GM12875 (cell line): ENCODE measurements at regions not wholly inside any gene's neighbourhood (a gene's known extent, or its start where the extent isn't known, plus 50 kb on each side); places are given as distances from the start of the nearest gene placed in this dataset.
"Not testable (repeated sequence)": the region's sequence is repeated elsewhere in the genome, so short reads cannot be mapped to it uniquely, and the experiment has no call there.

Experiments used
- H3K4me3 ChIP-seq: one replicate; pipeline ENCODE4 v1.5.1; 2011; ENCODE audit warnings: low read depth, low read length, control low read depth
- CTCF ChIP-seq: IDR thresholded peaks from 2 replicates; pipeline ENCODE4 v1.5.1; 2011; ENCODE audit warnings: low read depth, mild to moderate bottlenecking, control low read depth, inconsistent platforms, low read length, moderate library complexity, borderline replicate concordance; ENCODE audit not compliant: insufficient read depth

GRCh38 chr2:12618576-12618975 is 98.2 kb upstream of the TRIB2 start:
- TF ChIP-seq CTCF = no peak
- H3K4me3 ChIP-seq = no peak overlapping the region

- no peak overlapping the region for H3K4me3 ChIP-seq
- TF ChIP-seq CTCF = no peak
Measured at GRCh38 chr2:12619975-12620374, 96.8 kb upstream of the TRIB2 start.

DNA sequence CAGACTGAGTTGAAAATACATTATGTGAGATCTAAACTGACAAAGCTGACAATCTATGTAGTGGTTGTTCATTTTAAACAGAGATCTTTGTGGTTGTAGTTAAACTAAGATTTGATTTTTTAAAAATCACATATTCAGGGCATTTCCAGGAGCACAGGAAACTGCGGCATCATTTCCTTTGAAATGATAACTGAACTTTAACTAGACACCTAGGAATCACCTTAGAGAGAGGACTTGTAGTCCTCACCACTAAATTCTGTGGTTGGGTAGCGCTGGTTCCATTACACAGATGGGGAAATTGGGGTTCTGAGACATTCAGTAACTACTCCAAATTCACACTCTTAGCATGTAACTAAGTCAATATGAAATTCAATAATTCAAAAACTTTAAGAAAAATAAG is 96.0 kb upstream of the TRIB2 start:
- TF ChIP-seq CTCF = no peak
- H3K4me3 ChIP-seq = no peak overlapping the region

DNA sequence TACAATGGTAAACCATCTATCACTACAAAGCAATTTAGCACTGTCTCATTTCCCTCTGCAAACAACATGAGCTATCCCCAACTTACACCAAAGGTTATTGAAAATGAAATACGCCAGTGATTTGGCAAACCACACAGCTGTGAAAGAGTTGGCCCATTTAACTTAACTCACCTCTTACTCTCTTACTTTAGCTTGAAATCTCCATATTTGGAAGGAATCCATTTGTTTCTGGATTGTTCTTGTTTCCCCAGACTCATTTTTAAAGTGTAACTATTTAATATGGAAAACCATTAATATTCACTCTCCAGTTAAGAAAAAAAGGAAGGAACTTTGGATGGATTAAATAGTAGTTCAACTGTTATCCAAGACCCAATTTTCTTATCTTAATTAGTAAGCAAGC is 93.7 kb upstream of the TRIB2 start:
- no peak for TF ChIP-seq CTCF

DNA sequence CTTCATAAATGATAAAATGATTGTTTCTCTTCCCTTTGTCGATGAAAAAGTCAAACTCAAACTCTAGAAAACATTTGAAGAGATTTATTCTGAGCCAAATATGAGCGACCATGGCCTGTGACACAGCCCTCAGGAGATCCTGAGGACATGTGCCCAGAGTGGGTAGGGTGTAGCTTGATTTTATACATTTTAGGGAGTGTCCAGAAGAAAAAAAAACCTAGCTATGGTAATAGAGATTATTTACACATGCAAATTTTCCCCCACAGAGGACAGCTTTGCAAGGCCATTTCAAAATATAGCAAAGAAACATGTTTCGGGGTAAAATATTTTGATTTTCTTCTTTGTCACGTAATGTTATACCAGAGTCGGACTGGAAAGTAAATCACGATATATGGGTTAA is 92.4 kb upstream of the TRIB2 start:
- TF ChIP-seq CTCF = no peak
- H3K4me3 ChIP-seq = no peak overlapping the region

More for the DNA sequence above, 93.7 kb upstream of the TRIB2 start:
- no peak overlapping the region for H3K4me3 ChIP-seq

DNA sequence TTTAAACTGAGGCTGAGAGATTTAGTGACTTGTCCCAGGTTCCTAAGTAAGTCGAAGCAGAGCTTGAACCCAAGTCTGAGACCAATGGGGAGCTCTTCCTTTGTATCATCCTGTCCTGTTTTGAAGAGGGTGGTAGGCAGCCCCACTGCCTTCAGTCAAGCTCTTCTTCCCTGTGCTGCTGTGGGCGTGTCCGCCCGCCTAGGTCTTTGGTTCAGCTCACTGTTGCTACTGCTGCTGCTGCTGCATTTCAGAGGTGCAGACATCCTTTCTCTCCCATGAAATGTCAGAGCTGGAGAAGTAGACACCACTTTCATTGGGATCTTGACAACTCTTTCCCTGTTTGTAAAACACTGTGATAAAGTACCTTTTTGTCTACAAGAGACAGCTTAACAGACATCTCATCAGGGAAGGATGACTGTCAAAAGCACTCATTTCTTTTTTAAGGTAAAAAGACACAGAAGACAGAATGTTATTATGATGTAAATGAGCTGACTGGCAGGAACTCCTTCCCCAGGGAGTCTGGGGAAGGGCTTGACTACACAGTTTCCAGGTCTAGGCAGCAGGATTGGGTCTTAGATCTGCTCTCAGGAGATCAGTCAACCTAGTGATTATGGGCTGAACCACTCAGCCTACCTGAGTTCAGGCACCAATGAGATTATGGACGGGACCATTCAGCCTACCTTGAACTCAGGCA is 91.7 kb upstream of the TRIB2 start:
- no peak overlapping the region for H3K4me3 ChIP-seq
- no peak for TF ChIP-seq CTCF

DNA sequence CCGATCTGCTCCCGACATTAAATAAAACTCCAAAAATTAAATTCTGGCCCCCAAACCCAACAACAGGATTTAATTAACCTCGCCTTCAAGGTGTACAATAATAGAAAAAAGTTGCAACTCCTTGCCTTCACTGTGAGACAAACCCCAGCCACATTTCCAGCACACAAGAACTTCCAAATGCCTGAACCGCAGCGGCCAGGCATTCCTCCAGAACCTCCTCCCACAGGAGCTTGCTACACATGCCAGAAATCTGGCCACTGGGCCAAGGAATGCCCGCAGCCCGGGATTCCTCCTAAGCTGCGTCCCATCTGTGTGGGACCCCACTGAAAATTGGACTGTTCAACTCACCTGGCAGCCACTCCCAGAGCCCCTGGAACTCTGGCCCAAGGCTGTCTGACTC is 88.2 kb upstream of the TRIB2 start:
- not testable (repeated sequence) for H3K4me3 ChIP-seq

DNA sequence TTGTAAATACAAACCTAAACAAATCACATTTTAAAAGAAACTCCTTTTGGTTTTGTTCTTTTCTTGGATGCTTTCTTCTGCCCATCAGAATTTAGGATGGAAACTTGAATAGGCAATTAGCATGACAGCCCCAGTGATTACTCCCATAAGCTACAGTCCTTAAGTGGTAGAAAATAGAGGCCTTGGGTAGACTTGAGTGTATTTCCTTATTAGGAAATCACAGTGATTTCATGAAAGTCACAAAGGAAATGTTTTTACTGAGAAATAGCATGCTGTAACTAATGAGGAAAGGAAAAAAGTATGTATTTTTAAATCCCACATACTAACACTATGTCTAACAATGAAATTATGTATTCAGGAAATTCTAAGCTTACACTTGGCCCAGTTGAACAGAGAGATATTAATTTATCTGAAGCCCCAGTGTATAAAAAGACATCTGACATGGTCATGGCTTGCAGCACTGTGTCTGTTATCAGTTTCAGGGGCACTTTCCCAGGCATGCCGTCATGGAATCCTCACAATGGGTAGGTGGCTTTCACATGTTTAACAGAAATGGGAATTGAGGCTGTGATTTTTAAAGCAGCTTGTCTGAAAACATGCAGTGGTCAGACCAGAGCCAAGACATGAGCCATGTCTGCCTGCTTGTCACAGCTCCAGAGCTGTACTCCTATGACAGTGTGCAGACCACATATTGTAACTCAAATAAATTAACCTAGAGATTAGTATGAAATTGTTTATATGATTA is 79.7 kb upstream of the TRIB2 start:
- no peak for TF ChIP-seq CTCF
- no peak overlapping the region for H3K4me3 ChIP-seq
